K562 (cell line): ENCODE measurements at regions not wholly inside any gene's neighbourhood (a gene's known extent, or its start where the extent isn't known, plus 50 kb on each side); places are given as distances from the start of the nearest gene placed in this dataset.

Source experiments
- CEBPB ChIP-seq: fragments of 450-650 bp; IDR thresholded peaks from 2 replicates; pipeline ENCODE4 v1.6.1; 2016; ENCODE audit warnings: missing genetic modification characterization, missing compliant biosample characterization
- IRF2 ChIP-seq: sonication (generic); formaldehyde crosslinking; IDR thresholded peaks from 2 replicates; pipeline ENCODE4 v1.8.1; 2022; ENCODE audit warnings: mild to moderate bottlenecking, missing genetic modification reagents
- KDM2B ChIP-seq: fragments of 250-450 bp; sonication (Bioruptor Pico); IDR thresholded peaks from 2 replicates; pipeline ENCODE4 v1.8.0; 2021; ENCODE audit warnings: mild to moderate bottlenecking, moderate library complexity
- MAZ ChIP-seq, 2 experiments: fragments of 450-650 bp in 1 of 2; sonication (generic) in 1 of 2; formaldehyde crosslinking; IDR thresholded peaks in 1 of 2; conservative IDR thresholded peaks in 1 of 2; 2 replicates each; pipeline versions ENCODE4 v1.4.0 to v1.5.0; 2020; ENCODE audit warnings: mild to moderate bottlenecking in 1 of 2, missing genetic modification reagents in 1 of 2
- NFIC ChIP-seq: fragments of 450-650 bp; IDR thresholded peaks from 2 replicates; pipeline ENCODE4 v1.6.1; 2017; ENCODE audit warnings: mild to moderate bottlenecking, inconsistent platforms
- ZZZ3 ChIP-seq: fragments of 450-650 bp; IDR thresholded peaks from 2 replicates; pipeline ENCODE4 v1.6.1; 2016; ENCODE audit warnings: antibody characterized with exemption, mild to moderate bottlenecking, moderate library complexity
- TF ChIP-seq, protein P1 (sequence below): fragments of 450-650 bp; IDR thresholded peaks from 2 replicates; pipeline ENCODE4 v1.6.1; 2016
- TF ChIP-seq, protein P2 (sequence below): fragments of 450-650 bp; IDR thresholded peaks from 2 replicates; pipeline ENCODE4 v1.6.1; 2016; ENCODE audit warnings: antibody characterized with exemption
- TF ChIP-seq, protein P3 (sequence below), 3 experiments: IDR thresholded peaks in 2 of 3; conservative IDR thresholded peaks in 1 of 3; 2 replicates each; pipeline ENCODE4 v1.5.1; 2011 to 2012; ENCODE audit warnings: low read length in 3 of 3, mild to moderate bottlenecking in 3 of 3, control low read depth in 2 of 3, improper control_type of control experiment in 1 of 3, inconsistent platforms in 1 of 3, low read depth in 1 of 3, mixed read lengths in 1 of 3, moderate library complexity in 1 of 3; ENCODE audit not compliant: insufficient read depth in 2 of 3

GRCh38 chr11:80525663-80526405 lies 1085.0 kb upstream of the TENM4 start:
- TF ChIP-seq, protein P1, sequence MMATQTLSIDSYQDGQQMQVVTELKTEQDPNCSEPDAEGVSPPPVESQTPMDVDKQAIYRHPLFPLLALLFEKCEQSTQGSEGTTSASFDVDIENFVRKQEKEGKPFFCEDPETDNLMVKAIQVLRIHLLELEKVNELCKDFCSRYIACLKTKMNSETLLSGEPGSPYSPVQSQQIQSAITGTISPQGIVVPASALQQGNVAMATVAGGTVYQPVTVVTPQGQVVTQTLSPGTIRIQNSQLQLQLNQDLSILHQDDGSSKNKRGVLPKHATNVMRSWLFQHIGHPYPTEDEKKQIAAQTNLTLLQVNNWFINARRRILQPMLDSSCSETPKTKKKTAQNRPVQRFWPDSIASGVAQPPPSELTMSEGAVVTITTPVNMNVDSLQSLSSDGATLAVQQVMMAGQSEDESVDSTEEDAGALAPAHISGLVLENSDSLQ: no peak
- TF ChIP-seq ZZZ3 (no peak), MAZ (CRISPR knock-in tag; conservative IDR thresholded peaks at IDR 0.05 in 1 of 2, IDR thresholded peaks at IDR 0.05 in 1 of 2) (no peak), CEBPB (tag) (no peak), IRF2 (CRISPR knock-in tag) (no peak), KDM2B (CRISPR knock-in tag) (no peak), NFIC (no peak)
- TF ChIP-seq, protein P2, sequence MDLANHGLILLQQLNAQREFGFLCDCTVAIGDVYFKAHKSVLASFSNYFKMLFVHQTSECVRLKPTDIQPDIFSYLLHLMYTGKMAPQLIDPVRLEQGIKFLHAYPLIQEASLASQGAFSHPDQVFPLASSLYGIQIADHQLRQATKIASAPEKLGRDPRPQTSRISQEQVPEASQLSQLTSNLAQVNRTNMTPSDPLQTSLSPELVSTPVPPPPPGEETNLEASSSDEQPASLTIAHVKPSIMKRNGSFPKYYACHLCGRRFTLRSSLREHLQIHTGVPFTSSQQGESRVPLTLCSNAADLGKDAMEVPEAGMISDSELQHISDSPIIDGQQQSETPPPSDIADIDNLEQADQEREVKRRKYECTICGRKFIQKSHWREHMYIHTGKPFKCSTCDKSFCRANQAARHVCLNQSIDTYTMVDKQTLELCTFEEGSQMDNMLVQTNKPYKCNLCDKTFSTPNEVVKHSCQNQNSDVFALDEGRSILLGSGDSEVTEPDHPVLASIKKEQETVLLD: no peak
- TF ChIP-seq, protein P3, sequence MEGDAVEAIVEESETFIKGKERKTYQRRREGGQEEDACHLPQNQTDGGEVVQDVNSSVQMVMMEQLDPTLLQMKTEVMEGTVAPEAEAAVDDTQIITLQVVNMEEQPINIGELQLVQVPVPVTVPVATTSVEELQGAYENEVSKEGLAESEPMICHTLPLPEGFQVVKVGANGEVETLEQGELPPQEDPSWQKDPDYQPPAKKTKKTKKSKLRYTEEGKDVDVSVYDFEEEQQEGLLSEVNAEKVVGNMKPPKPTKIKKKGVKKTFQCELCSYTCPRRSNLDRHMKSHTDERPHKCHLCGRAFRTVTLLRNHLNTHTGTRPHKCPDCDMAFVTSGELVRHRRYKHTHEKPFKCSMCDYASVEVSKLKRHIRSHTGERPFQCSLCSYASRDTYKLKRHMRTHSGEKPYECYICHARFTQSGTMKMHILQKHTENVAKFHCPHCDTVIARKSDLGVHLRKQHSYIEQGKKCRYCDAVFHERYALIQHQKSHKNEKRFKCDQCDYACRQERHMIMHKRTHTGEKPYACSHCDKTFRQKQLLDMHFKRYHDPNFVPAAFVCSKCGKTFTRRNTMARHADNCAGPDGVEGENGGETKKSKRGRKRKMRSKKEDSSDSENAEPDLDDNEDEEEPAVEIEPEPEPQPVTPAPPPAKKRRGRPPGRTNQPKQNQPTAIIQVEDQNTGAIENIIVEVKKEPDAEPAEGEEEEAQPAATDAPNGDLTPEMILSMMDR (IDR thresholded peaks at IDR 0.05 in 2 of 3, conservative IDR thresholded peaks at IDR 0.05 in 1 of 3; ENCODE audit: insufficient read depth in 2 of 3, low read depth in 1 of 3, low read length in 3 of 3): no peak
